ENCODE measurements at regions not wholly inside any gene's neighbourhood (a gene's known extent, or its start where the extent isn't known, plus 50 kb on each side); places are given as distances from the start of the nearest gene placed in this dataset.

DNA sequence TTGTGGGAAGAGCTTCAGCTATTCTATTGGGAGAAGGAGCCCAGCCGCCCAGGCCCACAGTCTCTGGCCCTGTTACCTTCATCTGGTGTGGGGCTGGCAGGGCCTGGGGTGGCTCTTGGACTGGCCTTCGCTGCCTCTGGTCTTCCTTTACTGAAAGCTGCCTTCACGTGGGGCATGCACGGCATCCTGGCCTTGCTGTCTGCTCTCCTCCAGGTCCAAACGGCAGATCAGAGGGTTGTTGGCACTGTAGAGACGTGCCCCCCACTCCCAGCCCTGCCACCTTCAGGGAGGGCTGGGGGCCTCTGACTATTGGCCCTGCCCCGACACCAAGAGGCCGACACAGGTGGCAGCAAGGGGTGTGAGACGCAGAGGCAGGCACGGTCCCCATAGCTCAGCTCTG lies 291.3 kb upstream of the IRX1 start:
- no peak for TF ChIP-seq POLR2A (IDR thresholded peaks at IDR 0.05)
- TF ChIP-seq, protein P1, sequence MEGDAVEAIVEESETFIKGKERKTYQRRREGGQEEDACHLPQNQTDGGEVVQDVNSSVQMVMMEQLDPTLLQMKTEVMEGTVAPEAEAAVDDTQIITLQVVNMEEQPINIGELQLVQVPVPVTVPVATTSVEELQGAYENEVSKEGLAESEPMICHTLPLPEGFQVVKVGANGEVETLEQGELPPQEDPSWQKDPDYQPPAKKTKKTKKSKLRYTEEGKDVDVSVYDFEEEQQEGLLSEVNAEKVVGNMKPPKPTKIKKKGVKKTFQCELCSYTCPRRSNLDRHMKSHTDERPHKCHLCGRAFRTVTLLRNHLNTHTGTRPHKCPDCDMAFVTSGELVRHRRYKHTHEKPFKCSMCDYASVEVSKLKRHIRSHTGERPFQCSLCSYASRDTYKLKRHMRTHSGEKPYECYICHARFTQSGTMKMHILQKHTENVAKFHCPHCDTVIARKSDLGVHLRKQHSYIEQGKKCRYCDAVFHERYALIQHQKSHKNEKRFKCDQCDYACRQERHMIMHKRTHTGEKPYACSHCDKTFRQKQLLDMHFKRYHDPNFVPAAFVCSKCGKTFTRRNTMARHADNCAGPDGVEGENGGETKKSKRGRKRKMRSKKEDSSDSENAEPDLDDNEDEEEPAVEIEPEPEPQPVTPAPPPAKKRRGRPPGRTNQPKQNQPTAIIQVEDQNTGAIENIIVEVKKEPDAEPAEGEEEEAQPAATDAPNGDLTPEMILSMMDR (IDR thresholded peaks at IDR 0.05): no peak
